Esophagus muscularis mucosa (tissue), 4 donors: ENCODE measurements at regions not wholly inside any gene's neighbourhood (a gene's known extent, or its start where the extent isn't known, plus 50 kb on each side); places are given as distances from the start of the nearest gene placed in this dataset.

Source experiments
- DNase-seq: peaks from one replicate; pipeline ENCODE4 v3.0.0-alpha.2; 2017; ENCODE audit errors: extremely low spot score
- H3K27ac ChIP-seq, 4 donors: fragments of 200-600 bp; sonication (generic); replicated peaks in 1 of 4; 1 replicate in 3 of 4; 2 replicates in 1 of 4; pipeline ENCODE4 v1.5.1; 2016 to 2019; ENCODE audit warnings: mild to moderate bottlenecking in 1 of 4
- H3K27me3 ChIP-seq, 4 donors: fragments of 200-600 bp; sonication (generic); one replicate each; pipeline versions ENCODE4 v1.5.1 to v1.6.0; 2016 to 2019
- H3K36me3 ChIP-seq, 4 donors: fragments of 200-600 bp; sonication (generic); one replicate each; pipeline ENCODE4 v1.5.1; 2016 to 2019
- H3K4me1 ChIP-seq, 4 donors: fragments of 200-600 bp; sonication (generic); one replicate each; pipeline ENCODE4 v1.5.1; 2016 to 2019
- H3K4me3 ChIP-seq, 4 donors: fragments of 200-600 bp; sonication (generic); 1 replicate in 2 of 4; 2 replicates in 2 of 4; pipeline ENCODE4 v1.5.1; 2016 to 2019; ENCODE audit warnings: mild to moderate bottlenecking in 4 of 4, moderate library complexity in 1 of 4
- H3K9me3 ChIP-seq, 4 donors: fragments of 200-600 bp; sonication (generic); 1 replicate in 3 of 4; 2 replicates in 1 of 4; pipeline ENCODE4 v1.5.1; 2016 to 2019
- CTCF ChIP-seq, 3 experiments: fragments of 200-600 bp in 2 of 3; fragments of 450-650 bp in 1 of 3; sonication (generic) in 2 of 3; IDR thresholded peaks; one replicate each; pipeline ENCODE4 v1.5.1; 2017 to 2019; ENCODE audit warnings: antibody characterized with exemption in 3 of 3, mild to moderate bottlenecking in 2 of 3, moderate library complexity in 1 of 3
- EP300 ChIP-seq: sonication (generic); formaldehyde crosslinking; IDR thresholded peaks from one replicate; pipeline ENCODE4 v1.6.1; 2017; ENCODE audit warnings: antibody characterized with exemption
- POLR2A ChIP-seq: fragments of 450-650 bp; IDR thresholded peaks from one replicate; pipeline ENCODE4 v1.6.1; 2017; ENCODE audit warnings: antibody characterized with exemption, moderate library complexity, mild to moderate bottlenecking, low read depth
- POLR2AphosphoS5 ChIP-seq, 2 donors: sonication (generic); formaldehyde crosslinking; IDR thresholded peaks; one replicate each; pipeline ENCODE4 v1.6.1; 2017; ENCODE audit warnings: antibody characterized with exemption in 2 of 2
- WGBS: methylation state at CpG from one replicate; pipeline ENCODE4 v1.1.5; 2018; 5-methylcytosine and 5-hydroxymethylcytosine counted together
- intact Hi-C: fragments of 100-400 bp; cut with DNase I; formaldehyde crosslinking; loops from one replicate; pipeline ENCODE4 v1.15.1; 2023

- H3K27ac ChIP-seq, result no peak overlapping the region
- H3K9me3 ChIP-seq, result no peaks in the 10 kb centered on the region
- H3K4me3 ChIP-seq, result no peak overlapping the region
- H3K36me3 ChIP-seq, result no peaks in the 10 kb centered on the region
- WGBS, result 90% methylated on average over 13 of the region's 14 CpGs
- no peaks in the 10 kb centered on the region for H3K27me3 ChIP-seq
- DNase-seq, result no peak
- intact Hi-C loops, result no loop called here
- H3K4me1 ChIP-seq, result peaks cover 0 to 8% (median 4%) of the 10 kb centered on the region in 4 donors
- TF ChIP-seq POLR2AphosphoS5 (IDR thresholded peaks at IDR 0.05) (no peak), POLR2A (no peak), EP300 (no peak), CTCF (IDR thresholded peaks at IDR 0.05) (no peak)
These were observed 274.9 kb downstream of the FAM43A start for GRCh38 chr3:194960446-194961032.

- WGBS, result 90% methylated on average over 9 of the region's 11 CpGs
- Histone ChIP-seq H3K4me1 (peaks cover 0 to 8% (median 4%) of the 10 kb centered on the region in 4 donors), H3K27me3 (no peaks in the 10 kb centered on the region), H3K4me3 (no peak overlapping the region), H3K9me3 (no peaks in the 10 kb centered on the region), H3K36me3 (no peaks in the 10 kb centered on the region), H3K27ac (no peak overlapping the region)
- TF ChIP-seq EP300 (no peak), POLR2AphosphoS5 (IDR thresholded peaks at IDR 0.05) (no peak)
- intact Hi-C loops, result no loop called here
- DNase-seq, result no peak
These were observed 275.5 kb downstream of the FAM43A start for GRCh38 chr3:194961149-194961548.

DNA sequence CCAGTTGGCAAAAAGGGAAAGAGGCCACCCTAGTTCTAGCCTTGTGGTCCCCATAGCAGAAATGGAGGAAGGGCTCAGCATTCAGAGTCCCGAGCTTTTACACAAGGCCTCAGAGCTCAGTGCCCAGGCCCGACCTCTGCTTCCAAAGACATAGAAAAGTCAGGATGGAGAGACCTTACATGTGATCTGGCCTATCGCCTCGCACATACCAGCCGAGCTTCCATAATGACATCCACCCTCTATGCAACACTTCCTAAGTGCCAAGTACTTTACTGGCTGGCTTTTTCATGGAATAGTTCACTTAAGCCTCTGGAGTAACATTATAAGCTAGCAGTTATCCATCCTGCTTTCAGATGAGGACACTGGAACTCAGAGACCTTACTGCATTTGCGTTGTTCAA is 275.9 kb downstream of the FAM43A start:
- no peak for DNase-seq

DNA sequence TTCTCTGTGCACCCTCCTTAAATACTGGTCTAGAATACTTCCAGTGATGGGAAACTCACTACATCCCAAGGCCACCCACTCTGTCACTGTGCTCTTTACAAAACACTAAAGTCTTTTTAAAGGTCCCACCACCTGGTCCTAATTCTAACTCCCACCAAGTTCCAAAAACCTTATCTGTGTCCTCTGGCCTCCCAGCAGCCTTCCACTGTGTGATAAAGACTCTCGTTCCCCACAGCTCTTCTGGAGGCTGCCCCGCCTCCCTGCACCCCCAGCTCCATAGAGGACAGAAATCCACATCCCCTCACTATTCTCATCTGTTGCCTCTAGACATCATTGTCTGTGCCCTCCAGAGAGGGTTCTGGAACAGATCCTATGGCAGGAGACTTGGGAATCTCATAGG is 276.4 kb downstream of the FAM43A start:
- Histone ChIP-seq H3K4me3 (no peak overlapping the region), H3K9me3 (no peaks in the 10 kb centered on the region), H3K27me3 (no peaks in the 10 kb centered on the region), H3K36me3 (no peaks in the 10 kb centered on the region), H3K27ac (no peak overlapping the region), H3K4me1 (peaks cover 0 to 3% (median 1%) of the 10 kb centered on the region in 4 donors)
- DNase-seq, result no peak
- intact Hi-C loops, result no loop called here
- 90% methylated on average over 2 of the region's 2 CpGs for whole genome bisulfite sequencing
- TF ChIP-seq POLR2A, result no peak

More for the DNA sequence above, 275.9 kb downstream of the FAM43A start:
- peaks cover 0 to 7% (median 3%) of the 10 kb centered on the region in 4 donors for H3K4me1 ChIP-seq
- H3K27ac ChIP-seq, result no peak overlapping the region
- 91% methylated on average over 6 of the region's 6 CpGs for WGBS
- no peaks in the 10 kb centered on the region for H3K27me3 ChIP-seq
- no peak for TF ChIP-seq CTCF (IDR thresholded peaks at IDR 0.05)
- no peak for TF ChIP-seq EP300
- TF ChIP-seq POLR2A, result no peak
- no peak for TF ChIP-seq POLR2AphosphoS5 (IDR thresholded peaks at IDR 0.05)
- no peaks in the 10 kb centered on the region for H3K36me3 ChIP-seq
- intact Hi-C loops, result no loop called here
- H3K4me3 ChIP-seq, result no peak overlapping the region
- H3K9me3 ChIP-seq, result no peaks in the 10 kb centered on the region

GRCh38 chr3:194964809-194965208 is 279.1 kb downstream of the FAM43A start:
- Histone ChIP-seq H3K9me3 (no peaks in the 10 kb centered on the region), H3K4me1 (peaks cover 0 to 9% (median 0%) of the 10 kb centered on the region in 4 donors), H3K4me3 (no peak overlapping the region), H3K36me3 (no peaks in the 10 kb centered on the region), H3K27ac (no peak overlapping the region), H3K27me3 (no peaks in the 10 kb centered on the region)
- TF ChIP-seq POLR2A (no peak), POLR2AphosphoS5 (IDR thresholded peaks at IDR 0.05) (no peak), CTCF (IDR thresholded peaks at IDR 0.05) (no peak), EP300 (no peak)
- 89% methylated on average over 3 of the region's 3 CpGs for WGBS
- intact Hi-C loops, result no loop called here
- DNase-seq, result no peak
